CD14-positive monocyte (primary cell): ENCODE measurements at regions not wholly inside any gene's neighbourhood (a gene's known extent, or its start where the extent isn't known, plus 50 kb on each side); places are given as distances from the start of the nearest gene placed in this dataset.

Experiments used
- DNase-seq, 3 donors: peaks; one replicate each; pipeline ENCODE4 v3.0.0-alpha.2; 2011 to 2022
- H2AFZ ChIP-seq: 2 replicates; pipeline ENCODE4 v1.6.0; 2012; ENCODE audit warnings: mild to moderate bottlenecking, low read depth, low read length, inconsistent platforms; ENCODE audit not compliant: insufficient read depth, poor library complexity, severe bottlenecking
- H3K27ac ChIP-seq, 2 donors: 1 replicate in 1 of 2; 2 replicates in 1 of 2; pipeline ENCODE4 v1.5.1; 2012 to 2013; ENCODE audit warnings: low read length in 2 of 2, control low read depth in 1 of 2, inconsistent platforms in 1 of 2, low read depth in 1 of 2, mild to moderate bottlenecking in 1 of 2
- H3K27me3 ChIP-seq, 2 donors: one replicate each; pipeline versions ENCODE4 v1.6.0 to v1.6.1; 2011 to 2013; ENCODE audit warnings: low read length in 2 of 2; ENCODE audit not compliant: control insufficient read depth in 2 of 2, insufficient read depth in 2 of 2
- H3K36me3 ChIP-seq, 2 donors: replicated peaks in 1 of 2; 1 replicate in 1 of 2; 2 replicates in 1 of 2; pipeline versions ENCODE4 v1.5.1 to v1.6.1; 2012 to 2013; ENCODE audit warnings: low read length in 2 of 2, control low read depth in 1 of 2, inconsistent platforms in 1 of 2, mild to moderate bottlenecking in 1 of 2; ENCODE audit not compliant: insufficient read depth in 2 of 2, control insufficient read depth in 1 of 2
- H3K4me1 ChIP-seq, 2 donors: 1 replicate in 1 of 2; 2 replicates in 1 of 2; pipeline versions ENCODE4 v1.5.1 to v1.6.1; 2012 to 2013; ENCODE audit warnings: low read length in 2 of 2, control low read depth in 1 of 2, inconsistent platforms in 1 of 2, mild to moderate bottlenecking in 1 of 2, moderate library complexity in 1 of 2; ENCODE audit not compliant: insufficient read depth in 2 of 2, control insufficient read depth in 1 of 2
- H3K4me2 ChIP-seq: replicated peaks from 2 replicates; pipeline ENCODE3; 2012; ENCODE audit warnings: low read length, moderate library complexity, mild to moderate bottlenecking; ENCODE audit not compliant: poor library complexity, severe bottlenecking; ENCODE audit errors: extremely low read depth
- H3K4me3 ChIP-seq, 3 experiments: fragments of 200-600 bp in 1 of 3; sonication (generic) in 1 of 3; replicated peaks in 1 of 3; 1 replicate in 2 of 3; 2 replicates in 1 of 3; pipeline ENCODE4 v1.5.1; 2011 to 2013; ENCODE audit warnings: low read length in 3 of 3, mild to moderate bottlenecking in 3 of 3, control low read depth in 2 of 3, low read depth in 2 of 3, inconsistent platforms in 1 of 3, moderate library complexity in 1 of 3
- H3K79me2 ChIP-seq: 2 replicates; pipeline ENCODE4 v1.6.0; 2012; ENCODE audit warnings: mild to moderate bottlenecking, control low read depth, inconsistent platforms, low read length, moderate library complexity; ENCODE audit not compliant: insufficient read depth
- H3K9ac ChIP-seq: 2 replicates; pipeline ENCODE4 v1.6.0; 2017; ENCODE audit warnings: low read length, mild to moderate bottlenecking; ENCODE audit not compliant: insufficient read depth, poor library complexity, severe bottlenecking
- H3K9me3 ChIP-seq, 2 donors: replicated peaks in 1 of 2; 1 replicate in 1 of 2; 2 replicates in 1 of 2; pipeline versions ENCODE4 v1.5.1 to v1.6.1; 2012 to 2013; ENCODE audit warnings: low read length in 2 of 2, control low read depth in 1 of 2; ENCODE audit not compliant: control insufficient read depth in 1 of 2, insufficient read depth in 1 of 2
- H4K20me1 ChIP-seq: 2 replicates; pipeline ENCODE4 v1.6.0; 2012; ENCODE audit warnings: mild to moderate bottlenecking, low read length, control low read depth, moderate library complexity; ENCODE audit not compliant: insufficient read depth
- H3K27ac Mint-ChIP-seq, 7 donors: one replicate each; pipeline ENCODE4 v1.8.0; 2020; ENCODE audit warnings: mild to moderate bottlenecking in 7 of 7, mixed read lengths in 7 of 7, moderate library complexity in 6 of 7, inconsistent platforms in 2 of 7
- H3K27me3 Mint-ChIP-seq, 3 donors: one replicate each; pipeline ENCODE4 v1.8.0; 2021 to 2022; ENCODE audit warnings: low read depth in 3 of 3, mild to moderate bottlenecking in 3 of 3, mixed read lengths in 3 of 3, moderate library complexity in 3 of 3, inconsistent platforms in 1 of 3
- H3K36me3 Mint-ChIP-seq, 2 donors: one replicate each; pipeline ENCODE4 v1.8.0; 2020; ENCODE audit warnings: mixed read lengths in 2 of 2, inconsistent platforms in 1 of 2, mild to moderate bottlenecking in 1 of 2
- H3K4me1 Mint-ChIP-seq: one replicate; pipeline ENCODE4 v1.8.0; 2020; ENCODE audit warnings: mild to moderate bottlenecking, mixed read lengths
- H3K4me3 Mint-ChIP-seq, 2 donors: one replicate each; pipeline ENCODE4 v1.8.0; 2020; ENCODE audit warnings: mild to moderate bottlenecking in 2 of 2, mixed read lengths in 2 of 2, moderate library complexity in 1 of 2
- H3K9me3 Mint-ChIP-seq, 7 donors: one replicate each; pipeline ENCODE4 v1.8.0; 2020 to 2022; ENCODE audit warnings: mixed read lengths in 7 of 7, mild to moderate bottlenecking in 6 of 7, moderate library complexity in 6 of 7, inconsistent platforms in 2 of 7
- WGBS: methylation state at CpG from one replicate; pipeline ENCODE4 v1.1.5; 2013; ENCODE audit warnings: missing lambda C conversion rate; ENCODE audit not compliant: insufficient coverage; 5-methylcytosine and 5-hydroxymethylcytosine counted together
- intact Hi-C, 2 donors: fragments of 100-400 bp; cut with micrococcal nuclease; formaldehyde crosslinking; loops; one replicate each; pipeline versions ENCODE4 v1.15.0 to v1.15.1; 2023
- TF ChIP-seq, protein P1 (sequence below): fragments of 200-600 bp; IDR thresholded peaks from one replicate; pipeline ENCODE4 v1.8.0; 2022; ENCODE audit warnings: antibody characterized with exemption, mild to moderate bottlenecking

- Histone ChIP-seq H3K36me3 (no peaks in the 10 kb centered on the region), H4K20me1 (no peaks in the 10 kb centered on the region), H3K4me3 (no peak overlapping the region), H3K27me3 (no peaks in the 10 kb centered on the region), H3K9me3 (peaks cover 9 to 17% of the 10 kb centered on the region in 2 donors), H3K9ac (no peak overlapping the region), H2AFZ (no peak overlapping the region), H3K79me2 (no peaks in the 10 kb centered on the region), H3K4me2 (no peak overlapping the region), H3K4me1 (no peaks in the 10 kb centered on the region), H3K27ac (no peak overlapping the region)
- no peak for DNase-seq
- Mint-ChIP-seq H3K36me3 (no peaks in the 10 kb centered on the region), H3K4me3 (no peak overlapping the region), H3K9me3 (peaks cover 2 to 19% (median 10%) of the 10 kb centered on the region in 7 donors), H3K4me1 (no peaks in the 10 kb centered on the region), H3K27ac (no peak overlapping the region), H3K27me3 (no peaks in the 10 kb centered on the region)
- no CpG with 5 or more reads among the region's 1 CpG for WGBS
- TF ChIP-seq, protein P1, sequence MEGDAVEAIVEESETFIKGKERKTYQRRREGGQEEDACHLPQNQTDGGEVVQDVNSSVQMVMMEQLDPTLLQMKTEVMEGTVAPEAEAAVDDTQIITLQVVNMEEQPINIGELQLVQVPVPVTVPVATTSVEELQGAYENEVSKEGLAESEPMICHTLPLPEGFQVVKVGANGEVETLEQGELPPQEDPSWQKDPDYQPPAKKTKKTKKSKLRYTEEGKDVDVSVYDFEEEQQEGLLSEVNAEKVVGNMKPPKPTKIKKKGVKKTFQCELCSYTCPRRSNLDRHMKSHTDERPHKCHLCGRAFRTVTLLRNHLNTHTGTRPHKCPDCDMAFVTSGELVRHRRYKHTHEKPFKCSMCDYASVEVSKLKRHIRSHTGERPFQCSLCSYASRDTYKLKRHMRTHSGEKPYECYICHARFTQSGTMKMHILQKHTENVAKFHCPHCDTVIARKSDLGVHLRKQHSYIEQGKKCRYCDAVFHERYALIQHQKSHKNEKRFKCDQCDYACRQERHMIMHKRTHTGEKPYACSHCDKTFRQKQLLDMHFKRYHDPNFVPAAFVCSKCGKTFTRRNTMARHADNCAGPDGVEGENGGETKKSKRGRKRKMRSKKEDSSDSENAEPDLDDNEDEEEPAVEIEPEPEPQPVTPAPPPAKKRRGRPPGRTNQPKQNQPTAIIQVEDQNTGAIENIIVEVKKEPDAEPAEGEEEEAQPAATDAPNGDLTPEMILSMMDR, result no peak
- intact Hi-C loops, result no loop called here
These were observed 464.6 kb downstream of the POM121L12 start for GRCh38 chr7:53500076-53500475.

GRCh38 chr7:53504914-53505313, 469.5 kb downstream of the POM121L12 start:
- H2AFZ ChIP-seq, result no peak overlapping the region
- no peak overlapping the region for H3K27ac ChIP-seq
- no peak overlapping the region for H3K4me3 Mint-ChIP-seq
- H3K4me3 ChIP-seq, result no peak overlapping the region
- no peak for DNase-seq
- H3K9me3 ChIP-seq, result peaks cover 4 to 14% of the 10 kb centered on the region in 2 donors
- no peaks in the 10 kb centered on the region for H3K27me3 ChIP-seq
- H3K27me3 Mint-ChIP-seq, result no peaks in the 10 kb centered on the region
- H3K4me2 ChIP-seq, result no peak overlapping the region
- TF ChIP-seq, protein P1, result no peak
- no peaks in the 10 kb centered on the region for H3K79me2 ChIP-seq
- no peak overlapping the region for H3K9ac ChIP-seq
- intact Hi-C loops, result no loop called here
- H3K36me3 ChIP-seq, result no peaks in the 10 kb centered on the region
- H3K4me1 ChIP-seq, result no peaks in the 10 kb centered on the region
- peaks cover 0 to 8% (median 5%) of the 10 kb centered on the region in 7 donors for H3K9me3 Mint-ChIP-seq
- H3K36me3 Mint-ChIP-seq, result no peaks in the 10 kb centered on the region
- H3K4me1 Mint-ChIP-seq, result no peaks in the 10 kb centered on the region
- 60% methylated on average over 1 of the region's 3 CpGs for WGBS
- H3K27ac Mint-ChIP-seq, result no peak overlapping the region
- H4K20me1 ChIP-seq, result no peaks in the 10 kb centered on the region
